BJ (cell line): ENCODE measurements at regions not wholly inside any gene's neighbourhood (a gene's known extent, or its start where the extent isn't known, plus 50 kb on each side); places are given as distances from the start of the nearest gene placed in this dataset.

ENCODE experiments used
- CTCF ChIA-PET: fragments of 350-600 bp; formaldehyde crosslinking; extraction: SDS; loops from one replicate; lab custom pipeline; 2021; ENCODE audit warnings: antibody characterized with exemption, inconsistent platforms; lab: Yijun Ruan, JAX
- POLR2A ChIA-PET: fragments of 300-600 bp; sonication (Branson Sonifier 250); formaldehyde crosslinking; extraction: SDS; loops from one replicate; lab custom pipeline; 2021; ENCODE audit warnings: antibody characterized with exemption; lab: Charles Lee
- DNase-seq: peaks from one replicate; pipeline ENCODE4 v3.0.0-alpha.2; 2011; ENCODE audit warnings: low read depth
- H3K27me3 ChIP-seq: 2 replicates; pipeline ENCODE4 v1.6.0; 2011; ENCODE audit warnings: low read length; ENCODE audit not compliant: control insufficient read depth, insufficient read depth
- H3K36me3 ChIP-seq: 2 replicates; pipeline ENCODE4 v1.5.1; 2011; ENCODE audit warnings: low read length; ENCODE audit not compliant: control insufficient read depth, insufficient read depth
- H3K4me3 ChIP-seq: 2 replicates; pipeline ENCODE4 v1.5.1; 2011; ENCODE audit warnings: low read depth, mild to moderate bottlenecking, control low read depth, low read length
- TF ChIP-seq, protein P1 (sequence below): IDR thresholded peaks from 2 replicates; pipeline ENCODE4 v1.5.1; 2011; ENCODE audit warnings: low read depth, mild to moderate bottlenecking, control low read depth, inconsistent platforms, low read length, moderate library complexity; ENCODE audit not compliant: insufficient read depth

GRCh38 chr21:28256420-28256831 is 736.3 kb downstream of the LTN1 start:
- DNase-seq = no peak
- ChIA-PET POLR2A (no interaction called here), CTCF (no interaction called here)
- TF ChIP-seq, protein P1, sequence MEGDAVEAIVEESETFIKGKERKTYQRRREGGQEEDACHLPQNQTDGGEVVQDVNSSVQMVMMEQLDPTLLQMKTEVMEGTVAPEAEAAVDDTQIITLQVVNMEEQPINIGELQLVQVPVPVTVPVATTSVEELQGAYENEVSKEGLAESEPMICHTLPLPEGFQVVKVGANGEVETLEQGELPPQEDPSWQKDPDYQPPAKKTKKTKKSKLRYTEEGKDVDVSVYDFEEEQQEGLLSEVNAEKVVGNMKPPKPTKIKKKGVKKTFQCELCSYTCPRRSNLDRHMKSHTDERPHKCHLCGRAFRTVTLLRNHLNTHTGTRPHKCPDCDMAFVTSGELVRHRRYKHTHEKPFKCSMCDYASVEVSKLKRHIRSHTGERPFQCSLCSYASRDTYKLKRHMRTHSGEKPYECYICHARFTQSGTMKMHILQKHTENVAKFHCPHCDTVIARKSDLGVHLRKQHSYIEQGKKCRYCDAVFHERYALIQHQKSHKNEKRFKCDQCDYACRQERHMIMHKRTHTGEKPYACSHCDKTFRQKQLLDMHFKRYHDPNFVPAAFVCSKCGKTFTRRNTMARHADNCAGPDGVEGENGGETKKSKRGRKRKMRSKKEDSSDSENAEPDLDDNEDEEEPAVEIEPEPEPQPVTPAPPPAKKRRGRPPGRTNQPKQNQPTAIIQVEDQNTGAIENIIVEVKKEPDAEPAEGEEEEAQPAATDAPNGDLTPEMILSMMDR = no peak
- Histone ChIP-seq H3K36me3 (no peaks in the 10 kb centered on the region), H3K27me3 (no peaks in the 10 kb centered on the region), H3K4me3 (no peak overlapping the region)

GRCh38 chr21:28253961-28254360 is 738.7 kb downstream of the LTN1 start:
- POLR2A ChIA-PET = no interaction called here
- TF ChIP-seq, protein P1 = no peak
- H3K27me3 ChIP-seq = no peaks in the 10 kb centered on the region; the same call in 1 of the 2 replicates
- no peak overlapping the region for H3K4me3 ChIP-seq
- H3K36me3 ChIP-seq = no peaks in the 10 kb centered on the region
- CTCF ChIA-PET = interaction anchor here (1.6 kb wide), 1 partner anchor 10 kb away, joined by 3 read pairs; no protein-coding TSS in a partner anchor
- DNase-seq = no peak

DNA sequence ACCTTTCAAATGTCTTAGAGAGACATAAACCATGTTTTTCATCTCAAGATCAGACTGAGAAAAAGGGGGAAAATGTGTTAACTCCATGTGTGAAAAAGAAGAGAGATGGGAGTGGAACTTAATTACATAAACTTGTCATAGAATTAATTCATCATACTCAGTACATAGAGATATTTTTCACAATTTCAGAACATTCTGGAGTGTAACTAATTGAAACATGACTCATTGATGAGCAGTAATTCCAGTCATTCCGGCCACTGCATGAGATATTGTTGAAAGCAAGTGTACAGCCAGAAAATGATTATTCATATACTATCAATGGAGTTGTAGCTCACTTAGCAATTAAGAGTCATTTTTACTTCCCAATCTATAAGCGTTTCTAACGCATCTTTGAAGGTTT is 739.3 kb downstream of the LTN1 start:
- Histone ChIP-seq H3K27me3 (no peaks in the 10 kb centered on the region; the same call in 1 of the 2 replicates), H3K4me3 (no peak overlapping the region), H3K36me3 (no peaks in the 10 kb centered on the region)
- TF ChIP-seq, protein P1 = no peak
- ChIA-PET POLR2A (no interaction called here), CTCF (interaction anchor here (1.6 kb wide), 1 partner anchor 9 kb away, joined by 3 read pairs; no protein-coding TSS in a partner anchor)
- DNase-seq = no peak

DNA sequence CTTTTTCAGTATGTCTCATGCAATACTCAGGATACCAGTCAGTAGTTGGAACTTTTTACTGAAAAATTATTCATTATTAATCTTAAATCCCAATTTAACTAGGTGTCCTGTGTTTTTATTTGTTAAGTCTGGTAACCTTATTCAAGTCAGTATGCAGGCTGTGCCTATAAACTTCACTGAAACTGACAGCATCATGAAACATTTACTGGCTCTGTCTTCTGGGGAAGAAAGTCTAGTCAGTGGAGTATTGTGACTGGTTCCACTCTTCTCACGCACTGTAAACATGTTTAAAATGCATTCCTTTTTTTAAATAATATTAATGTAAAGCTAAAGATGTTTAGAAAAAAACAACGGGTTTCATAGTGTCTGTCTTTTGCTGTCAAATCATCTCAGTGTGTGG is 739.7 kb downstream of the LTN1 start:
- ChIA-PET POLR2A (interaction anchor here (0.8 kb wide), 1 partner anchor 22 kb away, joined by 3 read pairs; no protein-coding TSS in a partner anchor), CTCF (interaction anchor here (1.1 to 1.6 kb wide), 2 partner anchors 9 to 18 kb away, joined by 3 read pairs; no protein-coding TSS in a partner anchor)

DNA sequence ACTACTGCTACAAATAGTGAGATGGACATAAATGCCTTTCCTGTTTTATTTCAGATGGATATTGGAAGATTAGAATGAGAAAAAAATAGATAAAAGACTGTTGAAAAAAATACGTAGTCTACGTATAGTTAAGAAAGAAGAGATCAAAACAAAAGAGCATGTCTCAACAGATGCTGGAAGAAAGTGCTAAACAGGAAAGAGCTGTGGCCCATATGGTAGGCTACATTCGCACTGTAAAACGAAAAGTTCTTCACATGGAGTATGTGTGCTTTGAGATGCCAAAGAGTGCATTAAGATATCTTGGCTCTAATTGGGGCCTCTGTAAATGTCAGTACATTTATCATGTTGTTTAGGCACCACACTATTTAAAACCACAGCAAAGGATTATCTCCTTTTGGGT is 741.7 kb downstream of the LTN1 start:
- ChIA-PET POLR2A (no interaction called here), CTCF (no interaction called here)
- no peak for DNase-seq
- Histone ChIP-seq H3K27me3 (no peaks in the 10 kb centered on the region; the same call in 1 of the 2 replicates), H3K4me3 (no peak overlapping the region), H3K36me3 (no peaks in the 10 kb centered on the region)
- TF ChIP-seq, protein P1 = no peak

More for the DNA sequence above, 739.7 kb downstream of the LTN1 start:
- peak; percentile 62 for DNase-seq
- TF ChIP-seq, protein P1 = no peak
- Histone ChIP-seq H3K4me3 (no peak overlapping the region), H3K27me3 (no peaks in the 10 kb centered on the region; the same call in 1 of the 2 replicates), H3K36me3 (no peaks in the 10 kb centered on the region)
